MM.1S (cell line): ENCODE measurements at regions not wholly inside any gene's neighbourhood (a gene's known extent, or its start where the extent isn't known, plus 50 kb on each side); places are given as distances from the start of the nearest gene placed in this dataset.

ENCODE experiments used
- DNase-seq: peaks from one replicate; pipeline ENCODE4 v3.0.0-alpha.2; 2015
- H2AFZ ChIP-seq: fragments of 300-600 bp; sonication (generic); 2 replicates; pipeline ENCODE4 v1.6.0; 2016; ENCODE audit warnings: antibody characterized with exemption, low read length
- H3F3A ChIP-seq: fragments of 300-600 bp; sonication (generic); 2 replicates; pipeline ENCODE4 v1.6.1; 2016; ENCODE audit warnings: mild to moderate bottlenecking, antibody characterized with exemption, low read length, moderate library complexity, mixed read lengths; ENCODE audit not compliant: insufficient read depth
- H3K27ac ChIP-seq: fragments of 300-600 bp; sonication (generic); 2 replicates; pipeline ENCODE4 v1.5.1; 2016; ENCODE audit warnings: mild to moderate bottlenecking, low read length
- H3K27me3 ChIP-seq: fragments of 300-600 bp; sonication (generic); replicated peaks from 2 replicates; pipeline ENCODE4 v1.6.0; 2016; ENCODE audit warnings: low read length; ENCODE audit not compliant: insufficient read depth
- H3K36me3 ChIP-seq: fragments of 300-600 bp; sonication (generic); replicated peaks from 2 replicates; pipeline ENCODE4 v1.6.1; 2016; ENCODE audit warnings: mild to moderate bottlenecking, low read length, mixed read lengths; ENCODE audit not compliant: insufficient read depth
- H3K4me1 ChIP-seq: fragments of 300-600 bp; sonication (generic); 2 replicates; pipeline ENCODE4 v1.6.1; 2016; ENCODE audit warnings: low read length, mixed read lengths
- H3K4me2 ChIP-seq: fragments of 300-600 bp; sonication (generic); 2 replicates; pipeline ENCODE4 v1.6.0; 2016; ENCODE audit warnings: low read depth, low read length
- H3K4me3 ChIP-seq: fragments of 300-600 bp; sonication (generic); 2 replicates; pipeline ENCODE4 v1.5.1; 2016; ENCODE audit warnings: low read length, mixed read lengths
- H3K79me2 ChIP-seq: fragments of 300-600 bp; sonication (generic); 2 replicates; pipeline ENCODE4 v1.6.1; 2016; ENCODE audit warnings: mixed run types, low read length, mixed read lengths
- H3K9ac ChIP-seq: fragments of 300-600 bp; sonication (generic); 2 replicates; pipeline ENCODE4 v1.6.1; 2016; ENCODE audit warnings: low read length, mixed read lengths
- H3K9me2 ChIP-seq: fragments of 300-600 bp; sonication (generic); replicated peaks from 2 replicates; pipeline ENCODE4 v1.6.1; 2016; ENCODE audit warnings: mild to moderate bottlenecking, low read length, mixed read lengths; ENCODE audit not compliant: insufficient read depth
- H3K9me3 ChIP-seq: fragments of 300-600 bp; sonication (generic); replicated peaks from 2 replicates; pipeline ENCODE4 v1.6.1; 2016; ENCODE audit warnings: mild to moderate bottlenecking, low read length, mixed read lengths; ENCODE audit not compliant: insufficient read depth
- H4K20me1 ChIP-seq: fragments of 300-600 bp; sonication (generic); 2 replicates; pipeline ENCODE4 v1.6.1; 2016; ENCODE audit warnings: mild to moderate bottlenecking, low read length, moderate library complexity, mixed read lengths; ENCODE audit not compliant: insufficient read depth
- EZH2 ChIP-seq: fragments of 300-600 bp; sonication (generic); optimal IDR thresholded peaks from 2 replicates; pipeline ENCODE3; 2017; ENCODE audit warnings: low read depth, mild to moderate bottlenecking, antibody characterized with exemption, low read length, mixed read lengths
- EZH2phosphoT487 ChIP-seq: fragments of 300-600 bp; sonication (generic); IDR thresholded peaks from 2 replicates; pipeline ENCODE4 v1.6.1; 2018; ENCODE audit warnings: antibody characterized with exemption, low read length
- TF ChIP-seq, protein P1 (sequence below): fragments of 300-600 bp; sonication (generic); IDR thresholded peaks from 2 replicates; pipeline ENCODE4 v1.5.1; 2016; ENCODE audit warnings: antibody characterized with exemption, low read length, mixed read lengths

DNA sequence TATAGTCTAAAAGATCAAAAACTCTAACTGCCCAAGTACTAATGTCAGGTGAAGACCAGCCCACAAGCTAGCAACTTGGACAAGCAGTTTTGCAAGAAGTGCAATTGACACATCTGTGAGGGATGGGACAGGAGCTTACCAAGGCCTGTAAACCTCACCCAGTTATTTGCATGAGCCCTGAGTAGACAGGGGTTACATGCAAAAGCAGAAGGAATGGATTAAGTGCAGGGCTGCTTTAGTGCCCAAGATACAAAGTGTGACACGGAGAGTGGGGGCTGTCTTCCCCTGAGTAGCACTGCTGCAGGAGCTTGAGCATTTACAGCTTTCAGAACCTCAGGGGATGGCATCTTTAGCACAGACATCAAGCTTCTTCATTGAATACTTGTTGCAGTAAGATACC, 286.7 kb downstream of the ELAVL2 start:
- no peak overlapping the region for H2AFZ ChIP-seq
- no peak overlapping the region for H3K27ac ChIP-seq
- no peaks in the 10 kb centered on the region for H3K27me3 ChIP-seq
- H3K4me2 ChIP-seq = no peak overlapping the region
- no peaks in the 10 kb centered on the region for H4K20me1 ChIP-seq
- no peaks in the 10 kb centered on the region for H3K79me2 ChIP-seq
- TF ChIP-seq, protein P1, sequence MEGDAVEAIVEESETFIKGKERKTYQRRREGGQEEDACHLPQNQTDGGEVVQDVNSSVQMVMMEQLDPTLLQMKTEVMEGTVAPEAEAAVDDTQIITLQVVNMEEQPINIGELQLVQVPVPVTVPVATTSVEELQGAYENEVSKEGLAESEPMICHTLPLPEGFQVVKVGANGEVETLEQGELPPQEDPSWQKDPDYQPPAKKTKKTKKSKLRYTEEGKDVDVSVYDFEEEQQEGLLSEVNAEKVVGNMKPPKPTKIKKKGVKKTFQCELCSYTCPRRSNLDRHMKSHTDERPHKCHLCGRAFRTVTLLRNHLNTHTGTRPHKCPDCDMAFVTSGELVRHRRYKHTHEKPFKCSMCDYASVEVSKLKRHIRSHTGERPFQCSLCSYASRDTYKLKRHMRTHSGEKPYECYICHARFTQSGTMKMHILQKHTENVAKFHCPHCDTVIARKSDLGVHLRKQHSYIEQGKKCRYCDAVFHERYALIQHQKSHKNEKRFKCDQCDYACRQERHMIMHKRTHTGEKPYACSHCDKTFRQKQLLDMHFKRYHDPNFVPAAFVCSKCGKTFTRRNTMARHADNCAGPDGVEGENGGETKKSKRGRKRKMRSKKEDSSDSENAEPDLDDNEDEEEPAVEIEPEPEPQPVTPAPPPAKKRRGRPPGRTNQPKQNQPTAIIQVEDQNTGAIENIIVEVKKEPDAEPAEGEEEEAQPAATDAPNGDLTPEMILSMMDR = no peak
- no peak for TF ChIP-seq EZH2
- TF ChIP-seq EZH2phosphoT487 = no peak
- no peak overlapping the region for H3K9ac ChIP-seq
- no peak overlapping the region for H3K4me3 ChIP-seq
- H3K9me2 ChIP-seq = no peaks in the 10 kb centered on the region
- H3K4me1 ChIP-seq = no peaks in the 10 kb centered on the region
- no peaks in the 10 kb centered on the region for H3K9me3 ChIP-seq
- no peaks in the 10 kb centered on the region for H3K36me3 ChIP-seq
- DNase-seq = no peak
- H3F3A ChIP-seq = no peaks in the 10 kb centered on the region

DNA sequence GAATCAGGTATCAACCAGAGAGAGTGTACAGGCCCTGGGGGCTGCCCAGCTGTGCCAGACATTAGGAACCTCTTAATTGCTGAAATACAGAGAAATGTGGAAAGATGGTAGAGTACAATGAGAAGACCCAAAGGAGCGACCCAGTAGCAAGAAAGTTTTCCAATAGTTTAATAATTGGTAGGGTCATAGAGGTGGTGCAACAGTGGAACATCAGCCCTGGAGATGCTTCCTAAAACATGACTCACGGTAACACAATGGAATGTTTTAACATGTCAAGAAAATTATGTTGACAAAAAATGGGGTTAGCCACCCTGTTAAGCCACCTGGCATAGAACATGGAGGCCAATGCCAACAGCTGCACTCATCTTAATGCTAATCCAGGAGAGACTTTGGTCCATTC, 284.1 kb downstream of the ELAVL2 start:
- DNase-seq = no peak
- Histone ChIP-seq H3K4me3 (no peak overlapping the region), H3K9me3 (no peaks in the 10 kb centered on the region), H3K9ac (no peak overlapping the region), H2AFZ (no peak overlapping the region), H3F3A (no peaks in the 10 kb centered on the region), H3K4me1 (no peaks in the 10 kb centered on the region), H3K79me2 (no peaks in the 10 kb centered on the region), H3K36me3 (no peaks in the 10 kb centered on the region), H3K4me2 (no peak overlapping the region), H3K27me3 (no peaks in the 10 kb centered on the region), H3K9me2 (no peaks in the 10 kb centered on the region), H4K20me1 (no peaks in the 10 kb centered on the region), H3K27ac (no peak overlapping the region)
- TF ChIP-seq, protein P1 = no peak
- no peak for TF ChIP-seq EZH2

DNA sequence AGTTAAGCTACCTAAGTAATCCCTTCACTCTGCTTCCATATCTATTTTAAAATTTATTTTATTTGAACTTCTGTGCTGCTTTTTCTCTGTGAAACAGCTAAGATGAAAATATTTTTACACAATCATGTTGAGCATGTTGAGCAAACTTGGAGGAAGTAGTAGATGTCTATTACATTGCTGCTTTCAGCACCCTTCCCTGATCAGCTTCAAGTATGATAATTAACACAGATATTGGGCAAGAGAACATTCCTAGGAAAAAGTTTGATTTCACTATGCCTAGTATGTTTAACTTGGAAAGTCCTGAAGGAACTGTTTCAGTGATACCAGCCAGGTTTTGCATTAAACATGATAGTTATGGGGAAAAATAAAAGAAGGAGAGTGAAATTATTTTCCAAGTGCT, 283.6 kb downstream of the ELAVL2 start:
- Histone ChIP-seq H2AFZ (no peak overlapping the region), H3K36me3 (no peaks in the 10 kb centered on the region), H3K9ac (no peak overlapping the region), H3K4me2 (no peak overlapping the region), H3K4me3 (no peak overlapping the region), H3K27me3 (no peaks in the 10 kb centered on the region), H3K27ac (no peak overlapping the region), H3K9me3 (no peaks in the 10 kb centered on the region), H3K79me2 (no peaks in the 10 kb centered on the region), H3F3A (no peaks in the 10 kb centered on the region), H3K9me2 (no peaks in the 10 kb centered on the region), H3K4me1 (no peaks in the 10 kb centered on the region), H4K20me1 (no peaks in the 10 kb centered on the region)
- no peak for DNase-seq
- TF ChIP-seq, protein P1 = no peak
- TF ChIP-seq EZH2 (no peak), EZH2phosphoT487 (no peak)

DNA sequence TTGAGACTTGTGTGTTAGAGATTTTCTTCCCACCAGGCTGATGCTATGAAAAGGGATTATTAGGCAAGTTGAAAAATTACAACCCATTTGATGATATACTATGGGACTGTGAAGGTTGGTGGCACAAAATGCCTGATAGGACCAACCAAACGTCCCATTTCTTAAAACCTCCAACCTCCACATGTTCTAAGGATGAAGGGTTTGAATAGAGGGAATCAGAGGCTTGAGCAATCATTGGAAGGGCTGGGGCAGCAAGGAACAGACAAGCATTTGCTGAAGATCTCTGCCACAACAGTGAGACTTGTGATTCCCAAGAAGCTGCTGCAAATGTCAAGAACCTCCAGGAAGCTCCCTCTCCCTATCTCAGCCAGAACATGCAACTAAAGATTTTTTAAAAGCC, 283.1 kb downstream of the ELAVL2 start:
- H3K27ac ChIP-seq = no peak overlapping the region
- H3K9me2 ChIP-seq = no peaks in the 10 kb centered on the region
- no peaks in the 10 kb centered on the region for H3K27me3 ChIP-seq

More for the DNA sequence above, 283.1 kb downstream of the ELAVL2 start:
- Histone ChIP-seq H3K36me3 (no peaks in the 10 kb centered on the region), H2AFZ (no peak overlapping the region), H3K79me2 (no peaks in the 10 kb centered on the region), H3K4me3 (no peak overlapping the region), H3K4me1 (no peaks in the 10 kb centered on the region), H3K9ac (no peak overlapping the region), H4K20me1 (no peaks in the 10 kb centered on the region), H3K4me2 (no peak overlapping the region), H3K9me3 (no peaks in the 10 kb centered on the region), H3F3A (no peaks in the 10 kb centered on the region)
- no peak for DNase-seq
- TF ChIP-seq EZH2 (no peak), EZH2phosphoT487 (no peak)
- TF ChIP-seq, protein P1 = no peak
